NCI-H345 (cell line): ENCODE measurements at regions not wholly inside any gene's neighbourhood (a gene's known extent, or its start where the extent isn't known, plus 50 kb on each side); places are given as distances from the start of the nearest gene placed in this dataset.

Source experiments
- DNase-seq: peaks from one replicate; lab custom pipeline; 2025; lab: John Stamatoyannopoulos, UW

- DNase-seq, result no peak
Observed at GRCh38 chr3:5270666-5271371, 83.3 kb downstream of the EDEM1 start.

- no peak for DNase-seq
Observed at GRCh38 chr3:5271372-5271683, 83.8 kb downstream of the EDEM1 start.

- peak; percentile 25 for DNase-seq
Observed at GRCh38 chr3:5272387-5272786, 84.9 kb downstream of the EDEM1 start.

GRCh38 chr3:5274091-5274490 lies 86.6 kb downstream of the EDEM1 start:
- no peak for DNase-seq

- DNase-seq, result no peak
Observed at GRCh38 chr3:5275529-5275928, 88.0 kb downstream of the EDEM1 start.

GRCh38 chr3:5276934-5277333 lies 89.4 kb downstream of the EDEM1 start:
- DNase-seq, result no peak

- DNase-seq, result no peak
Observed at GRCh38 chr3:5277612-5278236, 90.2 kb downstream of the EDEM1 start.

GRCh38 chr3:5278666-5279065 lies 91.2 kb downstream of the EDEM1 start:
- DNase-seq, result no peak

GRCh38 chr3:5282703-5283102 lies 95.2 kb downstream of the EDEM1 start:
- DNase-seq, result no peak

- DNase-seq, result no peak
Observed at GRCh38 chr3:5285439-5285838, 97.9 kb downstream of the EDEM1 start.

GRCh38 chr3:5290915-5291314 lies 103.4 kb downstream of the EDEM1 start:
- no peak for DNase-seq

- no peak for DNase-seq
Observed at GRCh38 chr3:5292512-5292911, 105.0 kb downstream of the EDEM1 start.

GRCh38 chr3:5293207-5293606 lies 105.7 kb downstream of the EDEM1 start:
- no peak for DNase-seq

- DNase-seq, result no peak
Observed at GRCh38 chr3:5294356-5294755, 106.8 kb downstream of the EDEM1 start.

GRCh38 chr3:5295191-5295690 lies 107.7 kb downstream of the EDEM1 start:
- no peak for DNase-seq

GRCh38 chr3:5296362-5296761 lies 108.9 kb downstream of the EDEM1 start:
- DNase-seq, result no peak

- no peak for DNase-seq
Observed at GRCh38 chr3:5297895-5298294, 110.4 kb downstream of the EDEM1 start.

GRCh38 chr3:5298453-5298852 lies 110.9 kb downstream of the EDEM1 start:
- no peak for DNase-seq

- DNase-seq, result no peak
Observed at GRCh38 chr3:5299161-5299560, 111.7 kb downstream of the EDEM1 start.

- DNase-seq, result no peak
Observed at GRCh38 chr3:5300638-5301037, 113.1 kb downstream of the EDEM1 start.

GRCh38 chr3:5301651-5302297 lies 114.3 kb downstream of the EDEM1 start:
- no peak for DNase-seq

GRCh38 chr3:5302661-5303060 lies 115.2 kb downstream of the EDEM1 start:
- DNase-seq, result no peak

GRCh38 chr3:5304188-5304587 lies 116.7 kb downstream of the EDEM1 start:
- no peak for DNase-seq
